ENCODE measurements at regions not wholly inside any gene's neighbourhood (a gene's known extent, or its start where the extent isn't known, plus 50 kb on each side); places are given as distances from the start of the nearest gene placed in this dataset.
"Not testable (repeated sequence)": the region's sequence is repeated elsewhere in the genome, so short reads cannot be mapped to it uniquely, and the experiment has no call there.

DNA sequence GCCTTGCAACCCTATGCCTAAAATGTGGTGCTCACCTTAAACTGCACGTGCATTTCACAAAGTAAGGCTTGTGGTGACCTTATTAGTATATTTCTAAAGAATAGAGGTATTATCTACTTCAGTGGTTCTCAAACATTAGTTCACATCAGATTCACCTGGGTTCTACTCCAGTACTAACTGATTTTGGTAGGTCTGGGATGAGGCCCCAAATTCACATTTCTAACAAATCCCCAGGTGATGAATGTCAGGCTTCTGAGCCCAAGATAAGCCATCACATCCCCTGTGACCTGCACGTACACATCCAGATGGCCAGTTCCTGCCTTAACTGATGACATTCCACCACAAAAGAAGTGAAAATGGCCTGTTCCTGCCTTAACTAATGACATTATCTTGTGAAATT lies 329.1 kb upstream of the KCNMB2 start:
- not testable (repeated sequence) for DNase-seq (ENCODE audit: low read depth)

DNA sequence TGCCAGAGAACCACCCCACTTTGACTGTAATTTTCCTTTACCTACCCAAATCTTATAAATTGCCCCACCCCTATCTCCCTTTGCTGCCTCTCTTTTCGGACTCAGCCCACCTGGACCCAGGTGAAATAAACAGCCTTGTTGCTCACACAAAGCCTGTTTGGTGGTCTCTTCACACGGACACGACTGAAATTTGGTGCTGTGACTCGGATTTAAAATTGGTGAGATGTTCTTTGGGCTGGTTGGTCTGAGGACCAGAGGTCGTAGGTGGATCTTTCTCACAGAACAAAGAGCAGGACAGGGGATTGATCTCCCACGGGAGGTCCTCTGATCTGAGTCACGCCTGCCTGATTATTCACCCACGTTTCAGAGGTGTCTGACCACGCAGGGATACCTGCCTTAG lies 328.6 kb upstream of the KCNMB2 start:
- DNase-seq (ENCODE audit: low read depth), result not testable (repeated sequence)

- DNase-seq (ENCODE audit: low read depth), result not testable (repeated sequence)
Observed at GRCh38 chr3:178209116-178209515, 327.1 kb upstream of the KCNMB2 start.

- DNase-seq (ENCODE audit: low read depth), result not testable (repeated sequence)
Observed at GRCh38 chr3:178209618-178210017, 326.6 kb upstream of the KCNMB2 start.

DNA sequence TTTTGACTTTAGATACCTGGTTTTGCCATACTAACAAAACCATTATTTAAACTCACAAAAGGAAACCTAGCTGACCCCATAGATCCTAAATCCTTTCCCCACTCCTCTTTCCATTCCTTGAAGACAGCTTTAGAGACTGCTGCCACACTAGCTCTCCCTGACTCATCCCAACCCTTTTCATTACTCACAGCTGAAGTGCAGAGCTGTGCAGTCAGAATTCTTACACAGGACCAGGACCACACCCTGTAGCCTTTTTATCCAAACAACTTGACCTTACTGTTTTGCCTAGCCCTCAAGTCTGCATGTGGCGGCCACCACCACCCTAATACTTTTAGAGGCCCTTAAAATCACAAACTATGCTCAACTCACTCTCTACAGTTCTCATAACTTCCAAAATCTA lies 325.1 kb upstream of the KCNMB2 start:
- DNase-seq (ENCODE audit: low read depth), result not testable (repeated sequence)

DNA sequence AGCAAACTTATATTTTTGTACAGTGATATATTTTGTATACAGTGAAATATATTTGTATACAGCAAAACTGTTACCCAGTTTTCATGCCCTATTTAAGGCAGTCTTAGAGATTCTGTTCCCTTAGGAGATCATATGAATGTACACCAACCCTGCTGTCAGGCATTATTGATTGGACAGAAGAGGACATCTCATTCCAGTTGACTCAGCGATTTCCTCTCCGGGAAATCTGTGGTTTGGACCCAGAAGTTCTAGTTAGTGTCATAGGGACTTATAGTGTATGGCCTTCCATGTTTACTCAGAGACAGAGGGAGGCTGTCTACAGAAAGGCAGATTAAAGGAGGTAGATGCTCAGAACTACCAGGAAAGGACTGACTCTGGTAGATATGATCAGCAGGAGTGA lies 318.8 kb upstream of the KCNMB2 start:
- DNase-seq (ENCODE audit: low read depth), result no peak

- DNase-seq (ENCODE audit: low read depth), result no peak
Observed at GRCh38 chr3:178218231-178218630, 318.0 kb upstream of the KCNMB2 start.

DNA sequence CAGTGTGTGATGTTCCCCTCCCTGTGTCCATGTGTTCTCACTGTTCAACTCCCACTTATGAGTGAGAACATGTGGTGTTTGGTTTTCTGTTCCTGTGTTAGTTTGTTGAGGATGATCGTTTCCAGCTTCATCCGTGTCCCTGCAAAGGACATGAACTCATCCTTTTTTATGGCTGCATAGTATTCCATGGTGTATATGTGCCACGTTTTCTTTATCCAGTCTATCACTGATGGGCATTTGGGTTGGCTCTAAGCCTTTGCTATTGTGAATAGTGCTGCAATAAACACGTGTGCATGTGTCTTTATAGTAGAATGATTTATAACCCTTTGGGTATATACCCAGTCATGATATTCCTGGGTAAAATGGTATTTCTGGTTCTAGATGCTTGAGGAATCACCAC lies 316.6 kb upstream of the KCNMB2 start:
- not testable (repeated sequence) for DNase-seq (ENCODE audit: low read depth)

- DNase-seq (ENCODE audit: low read depth), result no peak
Observed at GRCh38 chr3:178223876-178224275, 312.4 kb upstream of the KCNMB2 start.

DNA sequence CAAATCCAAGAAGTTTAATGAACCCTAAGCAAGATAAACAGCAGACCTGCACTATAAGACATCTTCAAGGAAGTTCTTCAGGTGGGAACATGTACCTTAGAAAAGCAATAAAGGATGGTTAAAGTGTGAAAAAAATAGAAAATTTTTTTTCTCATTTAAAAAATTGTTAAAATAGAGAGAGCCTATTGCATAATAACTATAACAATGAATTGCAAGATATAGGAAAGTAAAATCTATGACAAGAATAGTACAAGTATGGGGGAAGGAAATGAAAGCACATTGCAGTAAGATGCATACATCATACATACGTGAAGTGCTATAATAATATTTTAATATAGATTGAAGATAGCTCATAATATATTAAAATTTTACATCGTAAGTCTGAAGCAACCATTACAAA lies 310.1 kb upstream of the KCNMB2 start:
- no peak for DNase-seq (ENCODE audit: low read depth)

DNA sequence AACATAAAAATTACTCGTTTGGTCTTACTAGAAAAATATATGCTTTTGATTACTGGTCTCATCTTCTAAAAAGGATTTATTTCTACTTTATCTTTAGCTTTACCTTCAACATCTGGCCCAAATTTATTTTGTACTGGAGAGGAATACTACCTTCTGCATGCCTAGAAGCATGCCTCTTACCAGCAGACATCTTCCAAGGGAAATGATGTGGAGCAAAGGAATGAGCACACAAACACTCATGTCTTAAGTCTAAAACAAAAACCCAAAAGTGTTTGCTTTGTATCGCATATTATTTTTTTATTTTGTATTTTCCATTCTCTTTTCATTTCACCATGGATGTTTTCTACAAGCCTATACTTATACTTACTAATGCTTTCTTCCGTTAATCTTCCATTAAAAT lies 304.6 kb upstream of the KCNMB2 start:
- no peak for DNase-seq (ENCODE audit: low read depth)

GRCh38 chr3:178233371-178234071 lies 302.7 kb upstream of the KCNMB2 start:
- DNase-seq (ENCODE audit: low read depth), result no peak

GRCh38 chr3:178236555-178237277 lies 299.5 kb upstream of the KCNMB2 start:
- DNase-seq (ENCODE audit: low read depth), result no peak

DNA sequence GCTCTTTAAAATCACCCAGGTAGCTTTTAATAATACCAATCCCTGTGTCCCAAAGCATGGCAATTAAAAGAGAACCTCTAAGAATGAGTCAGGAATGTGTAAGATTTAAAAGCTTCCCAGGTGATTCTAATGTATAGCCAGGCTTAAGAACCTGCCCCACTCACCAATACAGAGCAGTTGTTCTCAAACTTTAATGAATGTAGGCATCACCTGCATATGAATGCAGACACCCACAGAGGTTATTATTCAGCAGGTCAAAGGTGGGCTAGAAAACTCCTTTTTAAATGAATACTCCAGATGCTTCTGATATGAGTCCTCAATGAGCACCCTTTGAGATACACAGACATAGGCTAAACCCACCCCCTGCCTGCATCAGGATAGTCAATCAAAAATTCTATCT lies 298.1 kb upstream of the KCNMB2 start:
- no peak for DNase-seq (ENCODE audit: low read depth)

- no peak for DNase-seq (ENCODE audit: low read depth)
Observed at GRCh38 chr3:178244733-178245709, 291.2 kb upstream of the KCNMB2 start.

GRCh38 chr3:178246004-178246403 lies 290.2 kb upstream of the KCNMB2 start:
- DNase-seq (ENCODE audit: low read depth), result no peak

- no peak for DNase-seq (ENCODE audit: low read depth)
Observed at GRCh38 chr3:178255315-178255714, 280.9 kb upstream of the KCNMB2 start.

- DNase-seq (ENCODE audit: low read depth), result no peak
Observed at GRCh38 chr3:178257491-178257890, 278.7 kb upstream of the KCNMB2 start.

- DNase-seq (ENCODE audit: low read depth), result no peak
Observed at GRCh38 chr3:178258121-178258520, 278.1 kb upstream of the KCNMB2 start.

GRCh38 chr3:178259703-178260102 lies 276.5 kb upstream of the KCNMB2 start:
- DNase-seq (ENCODE audit: low read depth), result no peak

- DNase-seq (ENCODE audit: low read depth), result no peak
Observed at GRCh38 chr3:178260887-178261565, 275.2 kb upstream of the KCNMB2 start.
